Right renal pelvis (tissue), 4 donors: ENCODE measurements at regions not wholly inside any gene's neighbourhood (a gene's known extent, or its start where the extent isn't known, plus 50 kb on each side); places are given as distances from the start of the nearest gene placed in this dataset.
A peak's percentile ranks its signal among the peaks of the same experiment; 100 is the strongest.
"Not testable (repeated sequence)": the region's sequence is repeated elsewhere in the genome, so short reads cannot be mapped to it uniquely, and the experiment has no call there.

Source experiments
- DNase-seq, 4 donors: peaks; one replicate each; pipeline ENCODE4 v3.0.0-alpha.2; 2013; ENCODE audit warnings: low read depth in 4 of 4, low spot score in 3 of 4, missing footprints in 1 of 4

GRCh38 chr9:119689879-119690278 lies 320.6 kb upstream of the BRINP1 start:
- peak; percentile 8 to 23 (median 19) for DNase-seq

- DNase-seq, result no peak
Observed at GRCh38 chr9:119688547-119688946, 319.3 kb upstream of the BRINP1 start.

- no peak for DNase-seq
Observed at GRCh38 chr9:119677811-119678505, 308.7 kb upstream of the BRINP1 start.

GRCh38 chr9:119675951-119676350 lies 306.7 kb upstream of the BRINP1 start:
- DNase-seq, result no peak

GRCh38 chr9:119672763-119673162 lies 303.5 kb upstream of the BRINP1 start:
- DNase-seq, result not testable (repeated sequence)

GRCh38 chr9:119667916-119668315 lies 298.7 kb upstream of the BRINP1 start:
- no peak for DNase-seq

GRCh38 chr9:119667163-119667562 lies 297.9 kb upstream of the BRINP1 start:
- no peak for DNase-seq

GRCh38 chr9:119662329-119662728 lies 293.1 kb upstream of the BRINP1 start:
- DNase-seq, result no peak

- DNase-seq, result no peak
Observed at GRCh38 chr9:119652931-119653330, 283.7 kb upstream of the BRINP1 start.

GRCh38 chr9:119649205-119649604 lies 280.0 kb upstream of the BRINP1 start:
- no peak for DNase-seq

GRCh38 chr9:119639287-119639955 lies 270.2 kb upstream of the BRINP1 start:
- DNase-seq, result peak; percentile 21 to 45 (median 41)

- DNase-seq, result no peak
Observed at GRCh38 chr9:119634006-119634405, 264.8 kb upstream of the BRINP1 start.

GRCh38 chr9:119611565-119611964 lies 242.3 kb upstream of the BRINP1 start:
- no peak for DNase-seq

GRCh38 chr9:119609277-119609971 lies 240.2 kb upstream of the BRINP1 start:
- no peak for DNase-seq

GRCh38 chr9:119601632-119602031 lies 232.4 kb upstream of the BRINP1 start:
- DNase-seq, result no peak

- peak in 1 of 4 donors; percentile 17 for DNase-seq
Observed at GRCh38 chr9:119597499-119597898, 228.3 kb upstream of the BRINP1 start.

- no peak for DNase-seq
Observed at GRCh38 chr9:119596703-119597102, 227.5 kb upstream of the BRINP1 start.

GRCh38 chr9:119588874-119589744 lies 219.9 kb upstream of the BRINP1 start:
- peak in 2 of 4 donors; percentile 7 to 41 for DNase-seq

GRCh38 chr9:119577881-119578280 lies 208.6 kb upstream of the BRINP1 start:
- no peak for DNase-seq

- no peak for DNase-seq
Observed at GRCh38 chr9:119559986-119560385, 190.8 kb upstream of the BRINP1 start.

- no peak for DNase-seq
Observed at GRCh38 chr9:119559056-119559455, 189.8 kb upstream of the BRINP1 start.
